NCI-H2171 treated with DMSO at 0.1 percent for 48 hours (cell line): ENCODE measurements at regions not wholly inside any gene's neighbourhood (a gene's known extent, or its start where the extent isn't known, plus 50 kb on each side); places are given as distances from the start of the nearest gene placed in this dataset.
"Not testable (repeated sequence)": the region's sequence is repeated elsewhere in the genome, so short reads cannot be mapped to it uniquely, and the experiment has no call there.

Source experiments
- DNase-seq: peaks from one replicate; lab custom pipeline; 2025; lab: John Stamatoyannopoulos, UW

- DNase-seq: not testable (repeated sequence)
These were observed 61.2 kb upstream of the MINDY3 start for GRCh38 chr10:15921423-15921945.

GRCh38 chr10:15931376-15931775, 71.1 kb upstream of the MINDY3 start:
- DNase-seq: no peak

GRCh38 chr10:15939543-15939942, 79.2 kb upstream of the MINDY3 start:
- not testable (repeated sequence) for DNase-seq

GRCh38 chr10:15943426-15943825, 83.1 kb upstream of the MINDY3 start:
- no peak for DNase-seq

GRCh38 chr10:15954188-15954587, 93.9 kb upstream of the MINDY3 start:
- DNase-seq: no peak

- DNase-seq: no peak
These were observed 100.0 kb upstream of the MINDY3 start for GRCh38 chr10:15960277-15960676.

GRCh38 chr10:15972736-15973135, 112.4 kb upstream of the MINDY3 start:
- DNase-seq: not testable (repeated sequence)

GRCh38 chr10:15985690-15986089, 125.4 kb upstream of the MINDY3 start:
- DNase-seq: no peak

GRCh38 chr10:15990535-15991129, 130.3 kb upstream of the MINDY3 start:
- DNase-seq: no peak

GRCh38 chr10:15997313-15997712, 137.0 kb upstream of the MINDY3 start:
- DNase-seq: no peak

GRCh38 chr10:16001581-16001980, 141.3 kb upstream of the MINDY3 start:
- no peak for DNase-seq

GRCh38 chr10:16009785-16010184, 149.5 kb upstream of the MINDY3 start:
- DNase-seq: no peak

GRCh38 chr10:16011548-16011947, 151.2 kb upstream of the MINDY3 start:
- no peak for DNase-seq

- no peak for DNase-seq
These were observed 154.2 kb upstream of the MINDY3 start for GRCh38 chr10:16014469-16014868.

- DNase-seq: no peak
These were observed 156.4 kb upstream of the MINDY3 start for GRCh38 chr10:16016688-16017087.

GRCh38 chr10:16020836-16021235, 160.5 kb upstream of the MINDY3 start:
- DNase-seq: no peak

GRCh38 chr10:16026832-16027231, 166.5 kb upstream of the MINDY3 start:
- DNase-seq: not testable (repeated sequence)

- no peak for DNase-seq
These were observed 170.3 kb upstream of the MINDY3 start for GRCh38 chr10:16030562-16030961.

- no peak for DNase-seq
These were observed 188.7 kb upstream of the MINDY3 start for GRCh38 chr10:16049050-16049449.

GRCh38 chr10:16049782-16050181, 189.5 kb upstream of the MINDY3 start:
- DNase-seq: no peak

- DNase-seq: no peak
These were observed 203.0 kb upstream of the MINDY3 start for GRCh38 chr10:16063350-16063749.

GRCh38 chr10:16083551-16083950, 223.2 kb upstream of the MINDY3 start:
- not testable (repeated sequence) for DNase-seq

- no peak for DNase-seq
These were observed 244.8 kb upstream of the MINDY3 start for GRCh38 chr10:16105082-16105481.
